HCT116 (cell line): ENCODE measurements at regions not wholly inside any gene's neighbourhood (a gene's known extent, or its start where the extent isn't known, plus 50 kb on each side); places are given as distances from the start of the nearest gene placed in this dataset.

Experiments
- CTCF ChIP-seq, 3 experiments: fragments of 200-600 bp in 1 of 3; sonication (generic) in 1 of 3; IDR thresholded peaks in 2 of 3; conservative IDR thresholded peaks in 1 of 3; 2 replicates each; pipeline ENCODE4 v1.5.1; 2012 to 2017; ENCODE audit warnings: low read depth in 2 of 3, low read length in 2 of 3, antibody characterized with exemption in 1 of 3, borderline replicate concordance in 1 of 3, control low read depth in 1 of 3, mild to moderate bottlenecking in 1 of 3, mixed read lengths in 1 of 3, mixed run types in 1 of 3, moderate library complexity in 1 of 3; ENCODE audit not compliant: insufficient read depth in 1 of 3
- EGR1 ChIP-seq: IDR thresholded peaks from 2 replicates; pipeline ENCODE4 v1.6.1; 2012; ENCODE audit warnings: low read depth
- MAX ChIP-seq: IDR thresholded peaks from 2 replicates; pipeline ENCODE4 v1.6.1; 2012

GRCh38 chr14:87043667-87044200 lies 949.2 kb downstream of the GALC start:
- TF ChIP-seq CTCF (IDR thresholded peaks at IDR 0.05 in 2 of 3, conservative IDR thresholded peaks at IDR 0.05 in 1 of 3; ENCODE audit: borderline replicate concordance in 1 of 3, insufficient read depth in 1 of 3, low read depth in 2 of 3, low read length in 2 of 3) (no peak), MAX (no peak), EGR1 (no peak)
